IPS-20b (cell line): ENCODE measurements at regions not wholly inside any gene's neighbourhood (a gene's known extent, or its start where the extent isn't known, plus 50 kb on each side); places are given as distances from the start of the nearest gene placed in this dataset.

Experiments
- H3K27ac ChIP-seq: one replicate; pipeline ENCODE4 v1.5.1; 2013; ENCODE audit warnings: low read length
- H3K27me3 ChIP-seq: 2 replicates; pipeline ENCODE4 v1.6.1; 2013; ENCODE audit warnings: mild to moderate bottlenecking, low read length, inconsistent platforms; ENCODE audit not compliant: insufficient read depth
- H3K36me3 ChIP-seq: 2 replicates; pipeline ENCODE4 v1.6.1; 2013; ENCODE audit warnings: low read depth, mild to moderate bottlenecking, inconsistent platforms, low read length, moderate library complexity; ENCODE audit not compliant: insufficient read depth
- H3K4me1 ChIP-seq: 2 replicates; pipeline ENCODE4 v1.6.1; 2013; ENCODE audit warnings: mild to moderate bottlenecking, control low read depth, inconsistent platforms, low read length, moderate library complexity; ENCODE audit not compliant: insufficient read depth
- H3K4me3 ChIP-seq: 2 replicates; pipeline ENCODE4 v1.5.1; 2013; ENCODE audit warnings: mild to moderate bottlenecking, low read length, inconsistent platforms
- H3K9ac ChIP-seq: 2 replicates; pipeline ENCODE4 v1.6.1; 2013; ENCODE audit warnings: low read depth, mild to moderate bottlenecking, inconsistent platforms, low read length, moderate library complexity
- H3K9me3 ChIP-seq: 2 replicates; pipeline ENCODE4 v1.6.1; 2013; ENCODE audit warnings: mild to moderate bottlenecking, low read depth, low read length, inconsistent platforms; ENCODE audit not compliant: insufficient read depth

- no peaks in the 10 kb centered on the region for H3K4me1 ChIP-seq
Observed at GRCh38 chr4:123250843-123251242, 145.8 kb upstream of the SPRY1 start.

DNA sequence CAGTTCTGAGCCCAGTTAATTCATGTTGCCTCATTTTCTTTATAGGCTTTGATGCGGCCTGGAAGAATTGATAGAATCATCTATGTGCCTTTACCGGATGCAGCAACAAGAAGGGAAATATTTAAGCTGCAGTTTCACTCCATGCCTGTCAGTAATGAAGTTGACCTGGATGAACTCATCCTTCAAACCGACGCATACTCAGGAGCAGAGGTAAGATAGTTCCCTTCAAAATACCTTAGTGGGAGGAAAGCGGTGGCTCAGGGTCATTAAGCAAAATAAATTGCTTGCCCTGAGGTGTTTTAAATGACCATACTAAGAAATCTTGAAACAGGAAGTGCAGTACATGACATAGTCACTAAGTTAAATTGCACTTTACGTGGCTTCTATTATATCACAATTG, 140.6 kb upstream of the SPRY1 start:
- H3K9me3 ChIP-seq: no peaks in the 10 kb centered on the region
- H3K4me3 ChIP-seq: no peak overlapping the region
- peaks cover 9% of the 10 kb centered on the region; the same call in 1 of the 2 replicates for H3K36me3 ChIP-seq
- no peaks in the 10 kb centered on the region for H3K27me3 ChIP-seq
- no peaks in the 10 kb centered on the region for H3K4me1 ChIP-seq
- no peak overlapping the region for H3K9ac ChIP-seq
- no peak overlapping the region for H3K27ac ChIP-seq

More at GRCh38 chr4:123250843-123251242, 145.8 kb upstream of the SPRY1 start:
- Histone ChIP-seq H3K27ac (no peak overlapping the region), H3K4me3 (no peak overlapping the region), H3K27me3 (no peaks in the 10 kb centered on the region), H3K9me3 (no peaks in the 10 kb centered on the region), H3K36me3 (no peaks in the 10 kb centered on the region), H3K9ac (no peak overlapping the region)

- H3K4me1 ChIP-seq: no peaks in the 10 kb centered on the region
- H3K27me3 ChIP-seq: no peaks in the 10 kb centered on the region
- H3K36me3 ChIP-seq: peaks cover 9% of the 10 kb centered on the region; the same call in 1 of the 2 replicates
- no peak overlapping the region for H3K27ac ChIP-seq
- H3K9me3 ChIP-seq: no peaks in the 10 kb centered on the region
- H3K9ac ChIP-seq: no peak overlapping the region
- no peak overlapping the region for H3K4me3 ChIP-seq
Observed at GRCh38 chr4:123256901-123257300, 139.7 kb upstream of the SPRY1 start.

GRCh38 chr4:123257591-123257990, 139.0 kb upstream of the SPRY1 start:
- H3K4me3 ChIP-seq: no peak overlapping the region
- no peak overlapping the region for H3K9ac ChIP-seq
- no peaks in the 10 kb centered on the region for H3K4me1 ChIP-seq
- no peaks in the 10 kb centered on the region for H3K9me3 ChIP-seq
- no peak overlapping the region for H3K27ac ChIP-seq
- H3K27me3 ChIP-seq: no peaks in the 10 kb centered on the region
- peaks cover 9% of the 10 kb centered on the region; the same call in 1 of the 2 replicates for H3K36me3 ChIP-seq

- Histone ChIP-seq H3K27me3 (no peaks in the 10 kb centered on the region), H3K9ac (no peak overlapping the region), H3K4me1 (no peaks in the 10 kb centered on the region), H3K9me3 (no peaks in the 10 kb centered on the region), H3K36me3 (peaks cover 9% of the 10 kb centered on the region; the same call in 1 of the 2 replicates), H3K27ac (no peak overlapping the region), H3K4me3 (no peak overlapping the region)
Observed at GRCh38 chr4:123259676-123260646, 136.6 kb upstream of the SPRY1 start.

GRCh38 chr4:123260653-123261052, 135.9 kb upstream of the SPRY1 start:
- Histone ChIP-seq H3K4me1 (peaks cover under 1% of the 10 kb centered on the region; the same call in 1 of the 2 replicates), H3K4me3 (no peak overlapping the region), H3K27me3 (no peaks in the 10 kb centered on the region), H3K27ac (no peak overlapping the region), H3K36me3 (peaks cover 9% of the 10 kb centered on the region; the same call in 1 of the 2 replicates), H3K9me3 (no peaks in the 10 kb centered on the region), H3K9ac (no peak overlapping the region)

DNA sequence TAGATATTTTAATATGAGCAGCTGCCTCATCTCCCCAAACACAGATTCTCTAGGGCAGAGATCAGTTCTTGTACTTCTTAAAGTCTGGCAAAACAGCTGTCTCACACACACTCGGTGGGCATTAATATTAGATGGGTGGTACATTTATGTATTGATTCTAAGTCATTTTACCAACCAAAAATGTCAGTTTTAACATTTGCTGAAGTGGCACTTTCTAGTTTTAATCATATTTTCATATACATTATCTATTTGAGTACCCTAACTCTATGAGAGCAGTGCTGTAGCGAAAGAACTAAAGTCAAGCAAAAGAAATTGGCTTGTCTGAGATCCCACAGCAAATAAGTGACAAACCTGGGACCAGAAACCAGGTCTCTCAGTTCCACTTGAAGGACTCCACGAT, 134.5 kb upstream of the SPRY1 start:
- no peaks in the 10 kb centered on the region for H3K27me3 ChIP-seq
- no peak overlapping the region for H3K9ac ChIP-seq
- H3K4me1 ChIP-seq: peaks cover 4% of the 10 kb centered on the region; the same call in 1 of the 2 replicates
- H3K4me3 ChIP-seq: no peak overlapping the region
- H3K9me3 ChIP-seq: no peaks in the 10 kb centered on the region
- H3K27ac ChIP-seq: no peak overlapping the region
- 0 out of 2 replicates have a peak, but pooled peaks cover 3% of the 10 kb centered on the region for H3K36me3 ChIP-seq

DNA sequence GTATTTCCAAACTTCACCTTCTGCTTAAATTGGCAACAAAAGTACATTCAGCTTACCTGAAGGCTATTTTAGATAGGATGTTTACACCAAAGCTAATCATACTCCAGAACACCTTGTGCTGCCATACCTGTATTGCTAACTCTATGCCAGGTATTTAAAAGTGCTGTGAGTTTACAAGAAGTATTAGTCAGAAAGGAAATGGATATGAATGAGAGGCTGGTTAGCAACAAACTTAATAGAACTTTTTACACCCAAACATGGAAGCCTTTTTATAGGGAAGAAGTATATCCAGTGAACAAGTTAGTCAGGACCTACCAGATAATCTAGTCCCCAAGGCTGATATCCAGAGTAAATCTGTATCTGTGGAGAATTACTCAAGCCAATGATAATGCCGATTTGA, 131.2 kb upstream of the SPRY1 start:
- Histone ChIP-seq H3K9me3 (no peaks in the 10 kb centered on the region), H3K27ac (no peak overlapping the region), H3K36me3 (no peaks in the 10 kb centered on the region), H3K9ac (no peak overlapping the region), H3K27me3 (no peaks in the 10 kb centered on the region), H3K4me1 (peaks cover 4% of the 10 kb centered on the region; the same call in 1 of the 2 replicates), H3K4me3 (no peak overlapping the region)

DNA sequence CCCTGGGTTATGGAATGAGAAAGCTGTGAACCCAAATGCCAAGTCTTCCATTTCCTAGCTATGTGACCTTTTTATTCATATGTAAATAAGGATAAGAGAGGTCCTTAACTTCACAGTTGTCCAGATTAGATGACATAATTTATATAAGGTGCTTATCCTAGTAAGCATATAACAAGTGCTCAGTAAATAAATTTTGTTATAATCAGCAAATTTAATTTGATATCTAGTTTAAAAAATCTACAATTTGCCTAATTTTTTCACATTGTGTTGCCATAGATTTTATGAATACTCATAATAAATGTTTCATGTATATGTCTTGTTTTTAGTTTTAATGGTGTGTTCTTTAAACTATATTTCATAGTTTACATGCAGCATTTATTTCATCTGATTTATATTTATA, 130.4 kb upstream of the SPRY1 start:
- Histone ChIP-seq H3K4me1 (peaks cover 4% of the 10 kb centered on the region; the same call in 1 of the 2 replicates), H3K27ac (no peak overlapping the region), H3K9me3 (no peaks in the 10 kb centered on the region), H3K36me3 (no peaks in the 10 kb centered on the region), H3K9ac (no peak overlapping the region), H3K27me3 (no peaks in the 10 kb centered on the region), H3K4me3 (no peak overlapping the region)

- Histone ChIP-seq H3K27me3 (no peaks in the 10 kb centered on the region), H3K36me3 (no peaks in the 10 kb centered on the region), H3K4me3 (no peak overlapping the region), H3K9ac (no peak overlapping the region), H3K27ac (no peak overlapping the region), H3K9me3 (no peaks in the 10 kb centered on the region), H3K4me1 (no peaks in the 10 kb centered on the region)
Observed at GRCh38 chr4:123278755-123279154, 117.8 kb upstream of the SPRY1 start.

- Histone ChIP-seq H3K27ac (no peak overlapping the region), H3K27me3 (no peaks in the 10 kb centered on the region), H3K4me3 (no peak overlapping the region), H3K4me1 (no peaks in the 10 kb centered on the region), H3K36me3 (no peaks in the 10 kb centered on the region), H3K9me3 (no peaks in the 10 kb centered on the region), H3K9ac (no peak overlapping the region)
Observed at GRCh38 chr4:123283371-123283895, 113.2 kb upstream of the SPRY1 start.

DNA sequence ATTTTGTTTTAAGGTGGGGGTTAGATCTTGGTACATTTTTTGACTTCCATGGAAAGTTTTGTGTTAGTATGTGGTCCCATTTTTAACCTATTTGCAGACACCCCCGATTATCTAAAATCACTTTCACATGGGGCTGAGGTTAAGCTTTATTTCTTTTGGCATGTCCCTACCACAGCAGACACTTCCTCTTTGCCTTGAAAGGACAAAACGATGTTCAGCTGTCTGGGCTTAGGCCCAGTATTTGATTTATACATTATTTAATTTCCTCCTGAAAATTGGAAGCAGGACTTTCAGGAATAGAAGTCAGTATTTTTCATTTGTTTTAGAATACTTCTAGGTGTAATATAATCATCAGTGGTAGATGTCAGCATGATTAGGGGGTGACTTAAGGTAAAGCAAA, 112.4 kb upstream of the SPRY1 start:
- H3K9ac ChIP-seq: no peak overlapping the region
- no peak overlapping the region for H3K27ac ChIP-seq
- H3K36me3 ChIP-seq: no peaks in the 10 kb centered on the region
- H3K4me3 ChIP-seq: no peak overlapping the region
- H3K4me1 ChIP-seq: no peaks in the 10 kb centered on the region
- H3K9me3 ChIP-seq: no peaks in the 10 kb centered on the region
- no peaks in the 10 kb centered on the region for H3K27me3 ChIP-seq
